Loucy (cell line): ENCODE measurements at regions not wholly inside any gene's neighbourhood (a gene's known extent, or its start where the extent isn't known, plus 50 kb on each side); places are given as distances from the start of the nearest gene placed in this dataset.

Experiments used
- H2AFZ ChIP-seq: fragments of 200-600 bp; sonication (generic); 2 replicates; pipeline ENCODE4 v1.6.0; 2016; ENCODE audit warnings: antibody characterized with exemption, mild to moderate bottlenecking, low read length, moderate library complexity
- H3F3A ChIP-seq: fragments of 200-600 bp; 2 replicates; pipeline ENCODE4 v1.6.0; 2016; ENCODE audit warnings: antibody characterized with exemption, low read depth, mild to moderate bottlenecking
- H3K27me3 ChIP-seq: fragments of 200-600 bp; sonication (generic); 2 replicates; pipeline ENCODE4 v1.6.1; 2014; ENCODE audit warnings: low read length, mild to moderate bottlenecking; ENCODE audit not compliant: insufficient read depth, poor library complexity, severe bottlenecking
- H3K36me3 ChIP-seq: fragments of 200-600 bp; sonication (generic); 2 replicates; pipeline ENCODE4 v1.6.1; 2016; ENCODE audit warnings: low read length; ENCODE audit not compliant: insufficient read depth
- H3K4me1 ChIP-seq: fragments of 200-600 bp; sonication (generic); 2 replicates; pipeline ENCODE4 v1.5.1; 2014; ENCODE audit warnings: low read length, mild to moderate bottlenecking; ENCODE audit not compliant: insufficient read depth, poor library complexity, severe bottlenecking
- H3K4me2 ChIP-seq: fragments of 200-600 bp; sonication (generic); 2 replicates; pipeline ENCODE4 v1.6.0; 2014; ENCODE audit warnings: antibody characterized with exemption, low read length, low read depth, mild to moderate bottlenecking; ENCODE audit not compliant: poor library complexity, severe bottlenecking
- H3K4me3 ChIP-seq: fragments of 200-600 bp; sonication (generic); 2 replicates; pipeline ENCODE4 v1.5.1; 2014; ENCODE audit warnings: low read length, mild to moderate bottlenecking, mixed read lengths; ENCODE audit not compliant: poor library complexity, severe bottlenecking
- H3K79me2 ChIP-seq: fragments of 200-600 bp; sonication (generic); 2 replicates; pipeline ENCODE4 v1.6.1; 2014; ENCODE audit warnings: low read length; ENCODE audit not compliant: insufficient read depth
- H3K9ac ChIP-seq: fragments of 200-600 bp; sonication (generic); 2 replicates; pipeline ENCODE4 v1.6.0; 2014; ENCODE audit warnings: mild to moderate bottlenecking, low read depth, low read length, moderate library complexity; ENCODE audit not compliant: poor library complexity, severe bottlenecking
- H3K9me2 ChIP-seq: fragments of 200-600 bp; sonication (generic); replicated peaks from 2 replicates; pipeline ENCODE4 v1.6.1; 2016; ENCODE audit warnings: low read depth, low read length, mixed read lengths
- H3K9me3 ChIP-seq: fragments of 200-600 bp; sonication (generic); 2 replicates; pipeline ENCODE4 v1.6.1; 2014; ENCODE audit warnings: mild to moderate bottlenecking, antibody characterized with exemption, low read length, low read depth; ENCODE audit not compliant: insufficient read depth
- H4K20me1 ChIP-seq: fragments of 200-600 bp; sonication (generic); 2 replicates; pipeline ENCODE4 v1.6.0; 2014; ENCODE audit warnings: antibody characterized with exemption, low read length, mild to moderate bottlenecking; ENCODE audit not compliant: insufficient read depth, poor library complexity, severe bottlenecking
- CTCF ChIP-seq: fragments of 200-600 bp; sonication (generic); conservative IDR thresholded peaks from 2 replicates; pipeline ENCODE4 v1.5.1; 2014; ENCODE audit warnings: mild to moderate bottlenecking, antibody characterized with exemption, low read length
- EZH2phosphoT487 ChIP-seq: fragments of 200-600 bp; IDR thresholded peaks from 2 replicates; pipeline ENCODE4 v1.6.1; 2018; ENCODE audit warnings: antibody characterized with exemption, mild to moderate bottlenecking, moderate library complexity, borderline replicate concordance

GRCh38 chr1:81174811-81175476 lies 625.8 kb upstream of the ADGRL2 start:
- Histone ChIP-seq H3F3A (no peaks in the 10 kb centered on the region), H2AFZ (no peak overlapping the region), H3K4me3 (no peak overlapping the region), H3K4me2 (no peak overlapping the region), H3K9me3 (peaks cover 7% of the 10 kb centered on the region; the same call in 1 of the 2 replicates), H3K36me3 (no peaks in the 10 kb centered on the region), H3K9ac (no peak overlapping the region), H3K27me3 (no peaks in the 10 kb centered on the region), H3K9me2 (no peaks in the 10 kb centered on the region), H3K4me1 (no peaks in the 10 kb centered on the region), H3K79me2 (no peaks in the 10 kb centered on the region), H4K20me1 (no peaks in the 10 kb centered on the region)
- TF ChIP-seq EZH2phosphoT487: no peak
- no peak for TF ChIP-seq CTCF

GRCh38 chr1:81174052-81174451 lies 626.7 kb upstream of the ADGRL2 start:
- Histone ChIP-seq H3K36me3 (no peaks in the 10 kb centered on the region), H3F3A (no peaks in the 10 kb centered on the region), H3K9ac (no peak overlapping the region), H3K4me2 (no peak overlapping the region), H3K27me3 (no peaks in the 10 kb centered on the region), H3K4me1 (no peaks in the 10 kb centered on the region), H3K9me3 (peaks cover 7% of the 10 kb centered on the region; the same call in 1 of the 2 replicates), H2AFZ (no peak overlapping the region), H3K79me2 (no peaks in the 10 kb centered on the region), H4K20me1 (no peaks in the 10 kb centered on the region), H3K4me3 (no peak overlapping the region), H3K9me2 (no peaks in the 10 kb centered on the region)
- TF ChIP-seq EZH2phosphoT487: no peak

GRCh38 chr1:81172483-81172882 lies 628.3 kb upstream of the ADGRL2 start:
- H3K27me3 ChIP-seq: no peaks in the 10 kb centered on the region
- no peak overlapping the region for H2AFZ ChIP-seq
- no peaks in the 10 kb centered on the region for H3K79me2 ChIP-seq
- H3K9me3 ChIP-seq: peaks cover 7% of the 10 kb centered on the region; the same call in 1 of the 2 replicates
- no peak overlapping the region for H3K4me2 ChIP-seq
- no peaks in the 10 kb centered on the region for H3K9me2 ChIP-seq
- no peak overlapping the region for H3K4me3 ChIP-seq
- H3K4me1 ChIP-seq: no peaks in the 10 kb centered on the region
- H4K20me1 ChIP-seq: no peaks in the 10 kb centered on the region
- TF ChIP-seq EZH2phosphoT487 (no peak), CTCF (no peak)
- no peaks in the 10 kb centered on the region for H3F3A ChIP-seq
- H3K9ac ChIP-seq: no peak overlapping the region
- H3K36me3 ChIP-seq: no peaks in the 10 kb centered on the region

- Histone ChIP-seq H3K9ac (no peak overlapping the region), H3K9me3 (peaks cover 7% of the 10 kb centered on the region; the same call in 1 of the 2 replicates), H4K20me1 (no peaks in the 10 kb centered on the region), H2AFZ (no peak overlapping the region), H3K27me3 (no peaks in the 10 kb centered on the region), H3K79me2 (no peaks in the 10 kb centered on the region), H3K9me2 (no peaks in the 10 kb centered on the region), H3K36me3 (no peaks in the 10 kb centered on the region), H3K4me1 (no peaks in the 10 kb centered on the region), H3K4me3 (no peak overlapping the region), H3F3A (no peaks in the 10 kb centered on the region), H3K4me2 (no peak overlapping the region)
- TF ChIP-seq EZH2phosphoT487 (no peak), CTCF (no peak)
These were observed 630.0 kb upstream of the ADGRL2 start for GRCh38 chr1:81170721-81171120.
